ENCODE measurements at regions not wholly inside any gene's neighbourhood (a gene's known extent, or its start where the extent isn't known, plus 50 kb on each side); places are given as distances from the start of the nearest gene placed in this dataset.

DNA sequence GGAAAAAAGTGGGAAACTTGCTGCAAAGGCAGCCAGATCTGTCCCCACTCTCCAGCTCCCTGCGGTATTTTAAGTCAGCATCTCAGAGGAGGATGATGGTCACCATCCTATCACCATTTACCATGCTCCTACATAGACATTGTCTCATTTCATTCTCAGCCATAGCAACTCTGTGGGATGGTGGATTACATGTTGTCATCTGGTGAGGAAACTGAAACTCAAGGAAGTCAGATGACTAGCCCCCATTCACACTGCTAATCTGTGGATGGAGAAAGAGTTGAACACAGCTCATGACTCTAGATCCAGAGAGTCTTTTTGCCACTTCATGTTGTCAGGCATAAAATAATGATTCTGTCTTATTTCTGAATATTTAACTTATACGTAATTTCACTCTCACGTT, 323.5 kb downstream of the PTTG2 start:
- H3K36me3 ChIP-seq (replicated peaks in 1 of 2; ENCODE audit: control insufficient read depth in 1 of 2, insufficient read depth in 2 of 2, low read length in 2 of 2), result no peaks in the 10 kb centered on the region
- CTCF ChIA-PET (ENCODE audit: low intra/inter-chr PET ratio, low total read pairs), result no interaction called here
- no peak overlapping the region for H3K4me2 ChIP-seq (ENCODE audit: low read depth, low read length)
- H3K9ac ChIP-seq (ENCODE audit: insufficient read depth, low read depth, low read length), result no peak overlapping the region
- POLR2A ChIA-PET, result no interaction called here
- BruUV-seq (replicated peaks), result no TSS peak
- H3K4me1 ChIP-seq (ENCODE audit: insufficient read depth, low read length), result peaks cover 24% of the 10 kb centered on the region
- H3K9me3 ChIP-seq (ENCODE audit: low read length), result no peaks in the 10 kb centered on the region
- intact Hi-C loops (cut with micrococcal nuclease; ENCODE audit: unreplicated experiment), result no loop called here
- no peaks in the 10 kb centered on the region; a peak in 2 of 5 replicates for H3K27me3 ChIP-seq (ENCODE audit: control insufficient read depth in 1 of 2, insufficient read depth in 2 of 2, low read length in 2 of 2)
- H3K79me2 ChIP-seq (ENCODE audit: insufficient read depth, low read length), result no peaks in the 10 kb centered on the region
- TF ChIP-seq ZNF430 (CRISPR knock-in tag; IDR thresholded peaks at IDR 0.05) (no peak), ZNF441 (CRISPR knock-in tag; IDR thresholded peaks at IDR 0.05; ENCODE audit: borderline replicate concordance) (no peak), SRSF4 (IDR thresholded peaks at IDR 0.05; ENCODE audit: low read depth, low read length, poor library complexity, severe bottlenecking) (no peak), HNF4G (IDR thresholded peaks at IDR 0.05; ENCODE audit: borderline replicate concordance, low read depth, low read length) (no peak), HNF4G (CRISPR knock-in tag; IDR thresholded peaks at IDR 0.05; ENCODE audit: borderline replicate concordance, low read depth) (no peak), PRDM10 (CRISPR knock-in tag; IDR thresholded peaks at IDR 0.05; ENCODE audit: low read depth) (no peak), ZSCAN9 (CRISPR knock-in tag; IDR thresholded peaks at IDR 0.05; ENCODE audit: borderline replicate concordance) (no peak)
- TF ChIP-seq, protein P1, sequence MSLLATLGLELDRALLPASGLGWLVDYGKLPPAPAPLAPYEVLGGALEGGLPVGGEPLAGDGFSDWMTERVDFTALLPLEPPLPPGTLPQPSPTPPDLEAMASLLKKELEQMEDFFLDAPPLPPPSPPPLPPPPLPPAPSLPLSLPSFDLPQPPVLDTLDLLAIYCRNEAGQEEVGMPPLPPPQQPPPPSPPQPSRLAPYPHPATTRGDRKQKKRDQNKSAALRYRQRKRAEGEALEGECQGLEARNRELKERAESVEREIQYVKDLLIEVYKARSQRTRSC (CRISPR knock-in tag; IDR thresholded peaks at IDR 0.05; ENCODE audit: low read depth), result no peak
- TF ChIP-seq, protein P2, sequence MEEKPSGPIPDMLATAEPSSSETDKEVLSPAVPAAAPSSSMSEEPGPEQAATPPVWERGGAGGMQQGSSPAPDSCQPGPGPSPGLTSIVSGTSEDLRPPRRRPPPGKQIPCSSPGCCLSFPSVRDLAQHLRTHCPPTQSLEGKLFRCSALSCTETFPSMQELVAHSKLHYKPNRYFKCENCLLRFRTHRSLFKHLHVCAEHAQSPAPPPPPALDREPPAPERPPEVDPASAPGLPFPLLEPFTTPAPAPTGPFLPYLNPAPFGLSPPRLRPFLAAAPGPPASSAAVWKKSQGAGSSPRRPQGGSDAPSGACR (CRISPR knock-in tag; IDR thresholded peaks at IDR 0.05), result no peak
- H4K20me1 ChIP-seq (ENCODE audit: insufficient read depth, low read length), result no peaks in the 10 kb centered on the region
- no peak overlapping the region for H3K27ac ChIP-seq (ENCODE audit: extremely low read length, insufficient read depth, low read length)
- H3K4me3 ChIP-seq (replicated peaks in 1 of 3; ENCODE audit: insufficient read depth in 1 of 3, low read depth in 2 of 3, low read length in 3 of 3), result no peak overlapping the region
- no peak for DNase-seq (ENCODE audit: low spot score)
- H2AFZ ChIP-seq (ENCODE audit: low read length), result no peak overlapping the region
- 86% methylated on average over 3 of the region's 3 CpGs for WGBS (ENCODE audit: low lambda C conversion rate)
- ATAC-seq, result no peak
- in situ Hi-C loops (cut with HindIII; ENCODE audit: extremely low pct_ligation_motif_present, low pct_unique_long_range_greater_than_20kb), result no loop called here
- FAIRE-seq, result no peak
